CD14-positive monocyte (primary cell): ENCODE measurements at regions not wholly inside any gene's neighbourhood (a gene's known extent, or its start where the extent isn't known, plus 50 kb on each side); places are given as distances from the start of the nearest gene placed in this dataset.

Experiments used
- DNase-seq, 3 donors: peaks; one replicate each; pipeline ENCODE4 v3.0.0-alpha.2; 2011 to 2022
- H2AFZ ChIP-seq: 2 replicates; pipeline ENCODE4 v1.6.0; 2012; ENCODE audit warnings: mild to moderate bottlenecking, low read depth, low read length, inconsistent platforms; ENCODE audit not compliant: insufficient read depth, poor library complexity, severe bottlenecking
- H3K27ac ChIP-seq, 2 donors: 1 replicate in 1 of 2; 2 replicates in 1 of 2; pipeline ENCODE4 v1.5.1; 2012 to 2013; ENCODE audit warnings: low read length in 2 of 2, control low read depth in 1 of 2, inconsistent platforms in 1 of 2, low read depth in 1 of 2, mild to moderate bottlenecking in 1 of 2
- H3K27me3 ChIP-seq, 2 donors: one replicate each; pipeline versions ENCODE4 v1.6.0 to v1.6.1; 2011 to 2013; ENCODE audit warnings: low read length in 2 of 2; ENCODE audit not compliant: control insufficient read depth in 2 of 2, insufficient read depth in 2 of 2
- H3K36me3 ChIP-seq, 2 donors: replicated peaks in 1 of 2; 1 replicate in 1 of 2; 2 replicates in 1 of 2; pipeline versions ENCODE4 v1.5.1 to v1.6.1; 2012 to 2013; ENCODE audit warnings: low read length in 2 of 2, control low read depth in 1 of 2, inconsistent platforms in 1 of 2, mild to moderate bottlenecking in 1 of 2; ENCODE audit not compliant: insufficient read depth in 2 of 2, control insufficient read depth in 1 of 2
- H3K4me1 ChIP-seq, 2 donors: 1 replicate in 1 of 2; 2 replicates in 1 of 2; pipeline versions ENCODE4 v1.5.1 to v1.6.1; 2012 to 2013; ENCODE audit warnings: low read length in 2 of 2, control low read depth in 1 of 2, inconsistent platforms in 1 of 2, mild to moderate bottlenecking in 1 of 2, moderate library complexity in 1 of 2; ENCODE audit not compliant: insufficient read depth in 2 of 2, control insufficient read depth in 1 of 2
- H3K4me2 ChIP-seq: replicated peaks from 2 replicates; pipeline ENCODE3; 2012; ENCODE audit warnings: low read length, moderate library complexity, mild to moderate bottlenecking; ENCODE audit not compliant: poor library complexity, severe bottlenecking; ENCODE audit errors: extremely low read depth
- H3K4me3 ChIP-seq, 3 experiments: fragments of 200-600 bp in 1 of 3; sonication (generic) in 1 of 3; replicated peaks in 1 of 3; 1 replicate in 2 of 3; 2 replicates in 1 of 3; pipeline ENCODE4 v1.5.1; 2011 to 2013; ENCODE audit warnings: low read length in 3 of 3, mild to moderate bottlenecking in 3 of 3, control low read depth in 2 of 3, low read depth in 2 of 3, inconsistent platforms in 1 of 3, moderate library complexity in 1 of 3
- H3K79me2 ChIP-seq: 2 replicates; pipeline ENCODE4 v1.6.0; 2012; ENCODE audit warnings: mild to moderate bottlenecking, control low read depth, inconsistent platforms, low read length, moderate library complexity; ENCODE audit not compliant: insufficient read depth
- H3K9ac ChIP-seq: 2 replicates; pipeline ENCODE4 v1.6.0; 2017; ENCODE audit warnings: low read length, mild to moderate bottlenecking; ENCODE audit not compliant: insufficient read depth, poor library complexity, severe bottlenecking
- H3K9me3 ChIP-seq, 2 donors: replicated peaks in 1 of 2; 1 replicate in 1 of 2; 2 replicates in 1 of 2; pipeline versions ENCODE4 v1.5.1 to v1.6.1; 2012 to 2013; ENCODE audit warnings: low read length in 2 of 2, control low read depth in 1 of 2; ENCODE audit not compliant: control insufficient read depth in 1 of 2, insufficient read depth in 1 of 2
- H4K20me1 ChIP-seq: 2 replicates; pipeline ENCODE4 v1.6.0; 2012; ENCODE audit warnings: mild to moderate bottlenecking, low read length, control low read depth, moderate library complexity; ENCODE audit not compliant: insufficient read depth
- H3K27ac Mint-ChIP-seq, 7 donors: one replicate each; pipeline ENCODE4 v1.8.0; 2020; ENCODE audit warnings: mild to moderate bottlenecking in 7 of 7, mixed read lengths in 7 of 7, moderate library complexity in 6 of 7, inconsistent platforms in 2 of 7
- H3K27me3 Mint-ChIP-seq, 3 donors: one replicate each; pipeline ENCODE4 v1.8.0; 2021 to 2022; ENCODE audit warnings: low read depth in 3 of 3, mild to moderate bottlenecking in 3 of 3, mixed read lengths in 3 of 3, moderate library complexity in 3 of 3, inconsistent platforms in 1 of 3
- H3K36me3 Mint-ChIP-seq, 2 donors: one replicate each; pipeline ENCODE4 v1.8.0; 2020; ENCODE audit warnings: mixed read lengths in 2 of 2, inconsistent platforms in 1 of 2, mild to moderate bottlenecking in 1 of 2
- H3K4me1 Mint-ChIP-seq: one replicate; pipeline ENCODE4 v1.8.0; 2020; ENCODE audit warnings: mild to moderate bottlenecking, mixed read lengths
- H3K4me3 Mint-ChIP-seq, 2 donors: one replicate each; pipeline ENCODE4 v1.8.0; 2020; ENCODE audit warnings: mild to moderate bottlenecking in 2 of 2, mixed read lengths in 2 of 2, moderate library complexity in 1 of 2
- H3K9me3 Mint-ChIP-seq, 7 donors: one replicate each; pipeline ENCODE4 v1.8.0; 2020 to 2022; ENCODE audit warnings: mixed read lengths in 7 of 7, mild to moderate bottlenecking in 6 of 7, moderate library complexity in 6 of 7, inconsistent platforms in 2 of 7
- WGBS: methylation state at CpG from one replicate; pipeline ENCODE4 v1.1.5; 2013; ENCODE audit warnings: missing lambda C conversion rate; ENCODE audit not compliant: insufficient coverage; 5-methylcytosine and 5-hydroxymethylcytosine counted together
- intact Hi-C, 2 donors: fragments of 100-400 bp; cut with micrococcal nuclease; formaldehyde crosslinking; loops; one replicate each; pipeline versions ENCODE4 v1.15.0 to v1.15.1; 2023
- TF ChIP-seq, protein P1 (sequence below): fragments of 200-600 bp; IDR thresholded peaks from one replicate; pipeline ENCODE4 v1.8.0; 2022; ENCODE audit warnings: antibody characterized with exemption, mild to moderate bottlenecking

DNA sequence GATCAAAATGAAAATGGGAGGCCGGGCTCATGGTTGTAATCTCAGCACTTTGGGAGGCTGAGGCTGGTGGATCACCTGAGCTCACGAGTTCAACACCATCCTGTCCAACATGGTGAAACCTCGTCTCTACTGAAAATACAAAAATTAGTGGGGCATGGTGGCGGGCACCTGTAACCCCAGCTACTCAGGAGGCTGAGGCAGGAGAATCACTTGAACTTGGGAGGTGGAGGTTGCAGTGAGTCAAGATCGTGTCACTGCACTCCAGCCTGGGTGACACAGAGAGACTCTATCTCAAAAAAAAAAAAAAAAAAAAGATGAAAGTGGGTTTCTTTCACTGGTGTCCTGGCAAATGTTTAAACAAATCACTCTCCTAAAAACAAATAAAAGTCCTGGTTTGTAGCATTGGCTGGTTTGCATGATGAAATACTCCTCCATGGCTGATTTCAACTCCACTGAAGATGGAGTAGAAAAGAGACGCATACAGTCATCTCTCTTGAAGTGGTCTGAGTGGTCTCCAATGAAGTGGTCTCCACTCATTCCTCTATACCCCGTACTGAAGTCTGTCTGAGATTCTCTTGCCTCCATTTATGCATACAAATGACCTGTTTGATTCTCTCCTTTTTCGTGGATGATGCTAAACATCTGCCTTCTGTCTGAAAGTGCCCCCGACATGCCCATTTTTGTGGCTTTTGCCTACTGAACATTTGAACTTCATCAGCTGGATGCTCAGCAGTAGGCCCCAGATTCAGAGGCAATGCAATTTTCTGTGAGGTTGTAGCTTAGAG lies 153.0 kb upstream of the FAM20A start:
- Histone ChIP-seq H3K79me2 (no peaks in the 10 kb centered on the region), H3K9ac (no peak overlapping the region), H3K4me3 (no peak overlapping the region), H3K4me1 (peaks cover 2% of the 10 kb centered on the region in 2 donors), H4K20me1 (no peaks in the 10 kb centered on the region), H3K27ac (no peak overlapping the region), H3K36me3 (no peaks in the 10 kb centered on the region), H3K4me2 (no peak overlapping the region), H2AFZ (no peak overlapping the region), H3K9me3 (no peaks in the 10 kb centered on the region), H3K27me3 (no peaks in the 10 kb centered on the region)
- no peaks in the 10 kb centered on the region for H3K36me3 Mint-ChIP-seq
- peaks cover 0 to 1% (median 0%) of the 10 kb centered on the region in 3 donors for H3K27me3 Mint-ChIP-seq
- TF ChIP-seq, protein P1, sequence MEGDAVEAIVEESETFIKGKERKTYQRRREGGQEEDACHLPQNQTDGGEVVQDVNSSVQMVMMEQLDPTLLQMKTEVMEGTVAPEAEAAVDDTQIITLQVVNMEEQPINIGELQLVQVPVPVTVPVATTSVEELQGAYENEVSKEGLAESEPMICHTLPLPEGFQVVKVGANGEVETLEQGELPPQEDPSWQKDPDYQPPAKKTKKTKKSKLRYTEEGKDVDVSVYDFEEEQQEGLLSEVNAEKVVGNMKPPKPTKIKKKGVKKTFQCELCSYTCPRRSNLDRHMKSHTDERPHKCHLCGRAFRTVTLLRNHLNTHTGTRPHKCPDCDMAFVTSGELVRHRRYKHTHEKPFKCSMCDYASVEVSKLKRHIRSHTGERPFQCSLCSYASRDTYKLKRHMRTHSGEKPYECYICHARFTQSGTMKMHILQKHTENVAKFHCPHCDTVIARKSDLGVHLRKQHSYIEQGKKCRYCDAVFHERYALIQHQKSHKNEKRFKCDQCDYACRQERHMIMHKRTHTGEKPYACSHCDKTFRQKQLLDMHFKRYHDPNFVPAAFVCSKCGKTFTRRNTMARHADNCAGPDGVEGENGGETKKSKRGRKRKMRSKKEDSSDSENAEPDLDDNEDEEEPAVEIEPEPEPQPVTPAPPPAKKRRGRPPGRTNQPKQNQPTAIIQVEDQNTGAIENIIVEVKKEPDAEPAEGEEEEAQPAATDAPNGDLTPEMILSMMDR = no peak
- no peak overlapping the region for H3K4me3 Mint-ChIP-seq
- H3K27ac Mint-ChIP-seq = no peak overlapping the region
- DNase-seq = no peak
- 95% methylated on average over 3 of the region's 9 CpGs for WGBS
- peaks cover 0 to 2% (median 0%) of the 10 kb centered on the region in 7 donors for H3K9me3 Mint-ChIP-seq
- intact Hi-C loops = loop anchor here in 1 of 2 donors (10.0 kb wide), 1 partner anchor 149 kb away; the partner anchor contains the start of gene FAM20A
- H3K4me1 Mint-ChIP-seq = peaks cover 13% of the 10 kb centered on the region

DNA sequence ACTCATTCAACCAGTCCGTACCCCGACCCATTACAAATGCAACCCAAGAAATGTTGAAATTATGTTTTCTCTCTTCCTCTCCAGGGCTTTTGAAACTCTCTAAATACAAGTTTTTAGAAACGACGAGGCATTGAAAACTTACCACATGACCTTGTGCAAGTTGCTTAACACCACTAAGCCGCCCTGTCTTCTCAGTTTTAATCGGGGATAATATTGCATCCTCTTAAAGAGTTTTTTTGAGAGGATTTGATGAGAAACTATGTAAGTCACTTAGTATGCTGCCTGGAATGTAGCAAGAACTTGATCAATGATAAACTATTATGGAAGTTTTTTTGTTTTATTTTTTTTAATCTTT lies 149.0 kb upstream of the FAM20A start:
- H3K9me3 ChIP-seq = peaks cover 0 to 6% of the 10 kb centered on the region in 2 donors
- peak overlapping the region; percentile 24 for H3K4me2 ChIP-seq
- no peak overlapping the region for H3K27ac ChIP-seq
- 31% methylated on average over 2 of the region's 6 CpGs for WGBS
- no peaks in the 10 kb centered on the region for H3K36me3 ChIP-seq
- no peaks in the 10 kb centered on the region for H3K4me1 ChIP-seq
- H3K27me3 Mint-ChIP-seq = peaks cover 1 to 2% (median 2%) of the 10 kb centered on the region in 3 donors
- H3K9me3 Mint-ChIP-seq = peaks cover under 1 to 6% (median 4%) of the 10 kb centered on the region in 7 donors
- H3K36me3 Mint-ChIP-seq = no peaks in the 10 kb centered on the region
- no peaks in the 10 kb centered on the region for H3K79me2 ChIP-seq
- no peaks in the 10 kb centered on the region for H3K27me3 ChIP-seq
- intact Hi-C loops = loop anchor here in 1 of 2 donors (10.0 kb wide), 1 partner anchor 145 kb away; the partner anchor contains the start of gene FAM20A
- TF ChIP-seq, protein P1 = no peak
- peak overlapping the region in 1 of 7 donors; percentile 34 for H3K27ac Mint-ChIP-seq
- H2AFZ ChIP-seq = peak overlapping the region; percentile 31
- H3K4me3 Mint-ChIP-seq = peak overlapping the region; percentile 58 to 64
- no peak for DNase-seq
- no peak overlapping the region for H3K9ac ChIP-seq
- H3K4me1 Mint-ChIP-seq = peaks cover 10% of the 10 kb centered on the region
- H4K20me1 ChIP-seq = no peaks in the 10 kb centered on the region
- H3K4me3 ChIP-seq = peak overlapping the region in 1 of 3 experiments; percentile 33
